ENCODE measurements at regions not wholly inside any gene's neighbourhood (a gene's known extent, or its start where the extent isn't known, plus 50 kb on each side); places are given as distances from the start of the nearest gene placed in this dataset.

GRCh38 chr21:24945910-24946309 is 661.4 kb downstream of the MRPL39 start (continued):
- TF ChIP-seq CHD7 (IDR thresholded peaks at IDR 0.05; ENCODE audit: insufficient replicate concordance, low read length) (no peak), POU5F1 (IDR thresholded peaks at IDR 0.05; ENCODE audit: low read depth, low read length) (no peak), CEBPB (IDR thresholded peaks at IDR 0.05; ENCODE audit: low read depth, low read length) (no peak), YY1 (IDR thresholded peaks at IDR 0.05; ENCODE audit: low read depth, low read length) (no peak), CREB1 (IDR thresholded peaks at IDR 0.05) (no peak), TEAD4 (IDR thresholded peaks at IDR 0.05; ENCODE audit: low read depth, low read length) (no peak), BCL11A (IDR thresholded peaks at IDR 0.05; ENCODE audit: low read depth in 2 of 2, low read length in 2 of 2) (no peak), SP2 (IDR thresholded peaks at IDR 0.05; ENCODE audit: low read length) (no peak), SIX5 (IDR thresholded peaks at IDR 0.05; ENCODE audit: low read depth, low read length) (no peak), TBP (IDR thresholded peaks at IDR 0.05; ENCODE audit: low read depth, low read length) (no peak), BRCA1 (IDR thresholded peaks at IDR 0.05; ENCODE audit: low read depth, low read length) (no peak)
